ENCODE measurements at regions not wholly inside any gene's neighbourhood (a gene's known extent, or its start where the extent isn't known, plus 50 kb on each side); places are given as distances from the start of the nearest gene placed in this dataset.

GRCh38 chr14:66240105-66240504, 246.1 kb upstream of the CCDC196 start:
- Mint-ChIP-seq H3K4me3 (ENCODE audit: unreplicated experiment) (no peak overlapping the region), H3K9me3 (ENCODE audit: unreplicated experiment) (no peaks in the 10 kb centered on the region), H3K27me3 (ENCODE audit: unreplicated experiment) (peaks cover 4% of the 10 kb centered on the region), H3K4me1 (ENCODE audit: unreplicated experiment) (peaks cover 27% of the 10 kb centered on the region), H3K27ac (ENCODE audit: unreplicated experiment) (no peak overlapping the region), H3K36me3 (ENCODE audit: low read depth, unreplicated experiment) (no peaks in the 10 kb centered on the region)
- TF ChIP-seq, protein P1, sequence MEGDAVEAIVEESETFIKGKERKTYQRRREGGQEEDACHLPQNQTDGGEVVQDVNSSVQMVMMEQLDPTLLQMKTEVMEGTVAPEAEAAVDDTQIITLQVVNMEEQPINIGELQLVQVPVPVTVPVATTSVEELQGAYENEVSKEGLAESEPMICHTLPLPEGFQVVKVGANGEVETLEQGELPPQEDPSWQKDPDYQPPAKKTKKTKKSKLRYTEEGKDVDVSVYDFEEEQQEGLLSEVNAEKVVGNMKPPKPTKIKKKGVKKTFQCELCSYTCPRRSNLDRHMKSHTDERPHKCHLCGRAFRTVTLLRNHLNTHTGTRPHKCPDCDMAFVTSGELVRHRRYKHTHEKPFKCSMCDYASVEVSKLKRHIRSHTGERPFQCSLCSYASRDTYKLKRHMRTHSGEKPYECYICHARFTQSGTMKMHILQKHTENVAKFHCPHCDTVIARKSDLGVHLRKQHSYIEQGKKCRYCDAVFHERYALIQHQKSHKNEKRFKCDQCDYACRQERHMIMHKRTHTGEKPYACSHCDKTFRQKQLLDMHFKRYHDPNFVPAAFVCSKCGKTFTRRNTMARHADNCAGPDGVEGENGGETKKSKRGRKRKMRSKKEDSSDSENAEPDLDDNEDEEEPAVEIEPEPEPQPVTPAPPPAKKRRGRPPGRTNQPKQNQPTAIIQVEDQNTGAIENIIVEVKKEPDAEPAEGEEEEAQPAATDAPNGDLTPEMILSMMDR (IDR thresholded peaks at IDR 0.05; ENCODE audit: unreplicated experiment): no peak
- no peak for DNase-seq (ENCODE audit: low spot score)

DNA sequence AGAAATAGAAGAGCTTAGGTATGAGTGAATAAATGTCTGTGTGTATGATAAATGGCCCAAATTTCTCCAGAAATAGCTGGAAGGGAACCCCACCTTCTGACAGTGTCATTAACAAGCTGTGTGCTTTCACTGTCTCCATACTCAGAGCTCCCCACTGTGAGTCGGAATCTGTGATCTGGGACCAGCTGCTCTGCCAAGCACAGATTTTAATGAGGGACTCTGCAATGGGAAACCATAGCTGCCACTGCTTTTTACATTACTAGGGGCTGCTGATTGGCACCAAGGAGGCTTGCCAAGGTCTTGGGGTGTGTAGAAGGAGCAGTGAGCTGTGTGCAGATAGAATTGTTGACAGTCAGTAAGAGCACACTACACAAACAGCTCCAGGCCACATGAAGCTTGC, 244.2 kb upstream of the CCDC196 start:
- peaks cover 24% of the 10 kb centered on the region for H3K4me1 Mint-ChIP-seq (ENCODE audit: unreplicated experiment)
- H3K36me3 Mint-ChIP-seq (ENCODE audit: low read depth, unreplicated experiment): no peaks in the 10 kb centered on the region
- TF ChIP-seq, protein P1 (IDR thresholded peaks at IDR 0.05; ENCODE audit: unreplicated experiment): no peak
- no peaks in the 10 kb centered on the region for H3K9me3 Mint-ChIP-seq (ENCODE audit: unreplicated experiment)
- H3K4me3 Mint-ChIP-seq (ENCODE audit: unreplicated experiment): no peak overlapping the region
- peaks cover 3% of the 10 kb centered on the region for H3K27me3 Mint-ChIP-seq (ENCODE audit: unreplicated experiment)
- H3K27ac Mint-ChIP-seq (ENCODE audit: unreplicated experiment): no peak overlapping the region
- no peak for DNase-seq (ENCODE audit: low spot score)

DNA sequence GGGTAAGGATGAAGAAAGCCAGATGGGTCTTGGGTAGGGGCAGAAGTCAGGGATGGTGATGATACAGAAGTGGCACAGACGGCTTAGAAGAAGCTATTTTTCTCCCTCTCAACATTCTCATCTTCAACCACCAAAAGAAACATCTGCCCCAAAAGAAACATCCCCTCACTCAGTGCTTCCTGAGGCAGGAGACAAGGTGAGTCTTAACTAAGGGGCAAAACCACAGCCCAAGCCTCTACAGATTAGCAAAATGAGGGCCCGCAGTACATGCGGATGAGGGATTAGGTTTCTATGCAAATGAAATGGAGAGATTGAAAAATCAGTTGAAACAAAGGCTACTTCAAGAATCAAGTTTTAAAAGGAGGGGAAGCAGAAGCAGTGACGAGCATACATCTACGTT, 241.3 kb upstream of the CCDC196 start:
- H3K4me3 Mint-ChIP-seq (ENCODE audit: unreplicated experiment): no peak overlapping the region
- no peaks in the 10 kb centered on the region for H3K36me3 Mint-ChIP-seq (ENCODE audit: low read depth, unreplicated experiment)
- H3K9me3 Mint-ChIP-seq (ENCODE audit: unreplicated experiment): no peaks in the 10 kb centered on the region
- H3K27me3 Mint-ChIP-seq (ENCODE audit: unreplicated experiment): peaks cover 5% of the 10 kb centered on the region
- DNase-seq (ENCODE audit: low spot score): no peak
- TF ChIP-seq, protein P1 (IDR thresholded peaks at IDR 0.05; ENCODE audit: unreplicated experiment): no peak
- H3K27ac Mint-ChIP-seq (ENCODE audit: unreplicated experiment): no peak overlapping the region
- peaks cover 13% of the 10 kb centered on the region for H3K4me1 Mint-ChIP-seq (ENCODE audit: unreplicated experiment)

DNA sequence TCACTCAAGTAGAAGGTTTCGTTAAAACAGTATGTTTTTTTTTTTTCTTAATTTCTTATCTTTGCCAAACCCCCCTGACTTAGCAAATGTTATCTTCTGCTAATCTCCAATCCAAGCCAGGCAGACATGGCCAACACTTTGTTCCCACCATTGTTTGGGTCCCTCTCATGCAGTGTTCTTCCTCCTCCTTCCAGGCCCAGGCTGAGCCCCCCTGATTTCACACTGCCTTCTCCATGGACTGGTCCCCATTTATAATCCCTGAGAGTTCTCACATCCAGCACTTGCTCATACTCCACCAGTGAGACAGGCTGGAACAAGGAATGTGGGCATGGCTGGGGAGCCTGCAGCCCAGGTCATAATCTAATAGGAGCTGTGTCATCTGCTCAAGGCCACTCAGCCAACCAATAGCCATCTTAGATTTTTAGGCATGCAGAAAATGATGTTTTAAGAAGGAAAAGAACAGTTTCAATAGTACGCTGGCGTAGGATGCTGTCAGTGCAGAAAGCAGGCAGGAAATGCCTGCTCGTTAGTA, 238.4 kb upstream of the CCDC196 start:
- H3K36me3 Mint-ChIP-seq (ENCODE audit: low read depth, unreplicated experiment): no peaks in the 10 kb centered on the region
- no peak for DNase-seq (ENCODE audit: low spot score)

DNA sequence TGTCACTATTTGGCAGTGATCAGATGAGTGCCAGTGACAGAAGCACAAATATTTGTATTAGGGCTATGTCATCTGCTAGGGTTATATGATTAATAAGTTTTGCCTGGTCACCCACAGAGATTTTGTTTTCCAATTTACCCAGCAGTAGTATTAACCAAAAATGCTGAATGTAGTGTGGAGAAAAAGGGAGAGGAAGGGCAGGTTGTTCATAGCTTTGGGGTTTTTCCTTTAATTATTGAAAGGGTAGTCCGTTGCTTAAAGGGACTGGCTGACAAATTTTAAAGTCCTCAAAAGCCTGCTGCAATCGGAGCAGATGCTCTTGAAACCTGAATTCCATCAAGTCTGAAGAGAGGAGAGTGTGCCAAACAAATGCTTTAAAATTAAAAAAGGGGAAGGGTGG, 237.9 kb upstream of the CCDC196 start:
- Mint-ChIP-seq H3K9me3 (ENCODE audit: unreplicated experiment) (no peaks in the 10 kb centered on the region), H3K4me1 (ENCODE audit: unreplicated experiment) (peaks cover 13% of the 10 kb centered on the region), H3K36me3 (ENCODE audit: low read depth, unreplicated experiment) (no peaks in the 10 kb centered on the region), H3K27me3 (ENCODE audit: unreplicated experiment) (peaks cover 3% of the 10 kb centered on the region), H3K4me3 (ENCODE audit: unreplicated experiment) (no peak overlapping the region), H3K27ac (ENCODE audit: unreplicated experiment) (peak overlapping the region; percentile 12)
- DNase-seq (ENCODE audit: low spot score): no peak
- TF ChIP-seq, protein P1 (IDR thresholded peaks at IDR 0.05; ENCODE audit: unreplicated experiment): no peak

More for the DNA sequence above, 238.4 kb upstream of the CCDC196 start:
- TF ChIP-seq, protein P1 (IDR thresholded peaks at IDR 0.05; ENCODE audit: unreplicated experiment): no peak
- Mint-ChIP-seq H3K27ac (ENCODE audit: unreplicated experiment) (no peak overlapping the region), H3K4me3 (ENCODE audit: unreplicated experiment) (no peak overlapping the region), H3K9me3 (ENCODE audit: unreplicated experiment) (no peaks in the 10 kb centered on the region), H3K4me1 (ENCODE audit: unreplicated experiment) (peaks cover 13% of the 10 kb centered on the region), H3K27me3 (ENCODE audit: unreplicated experiment) (peaks cover 3% of the 10 kb centered on the region)
